GM12865 (cell line): ENCODE measurements at regions not wholly inside any gene's neighbourhood (a gene's known extent, or its start where the extent isn't known, plus 50 kb on each side); places are given as distances from the start of the nearest gene placed in this dataset.

ENCODE experiments used
- DNase-seq: peaks from one replicate; pipeline ENCODE4 v3.0.0; 2010; ENCODE audit warnings: low read depth
- H3K4me3 ChIP-seq: 2 replicates; pipeline ENCODE4 v1.5.1; 2011; ENCODE audit warnings: mild to moderate bottlenecking, low read depth, low read length, control low read depth
- TF ChIP-seq, protein P1 (sequence below): IDR thresholded peaks from 2 replicates; pipeline ENCODE4 v1.5.1; 2011; ENCODE audit warnings: low read length, control low read depth, low read depth, inconsistent platforms; ENCODE audit not compliant: insufficient read depth; ENCODE audit errors: missing control alignments

DNA sequence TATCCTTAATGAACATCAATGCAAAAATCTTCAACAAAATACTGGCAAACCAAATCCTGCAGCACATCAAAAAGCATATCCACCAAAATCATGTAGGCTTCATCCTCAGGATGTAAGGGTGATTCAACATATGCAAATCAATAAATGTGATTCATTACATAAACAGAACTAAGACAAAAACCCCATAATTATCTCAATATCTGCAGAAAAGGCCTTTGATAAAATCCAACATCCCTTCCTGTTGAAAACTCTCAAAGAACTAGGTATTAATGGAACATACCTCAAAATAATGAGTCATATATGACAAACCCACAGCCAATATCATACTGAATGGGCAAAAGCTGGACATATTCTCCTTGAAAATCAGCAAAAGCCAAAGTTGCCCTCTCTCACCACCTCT is 54.6 kb upstream of the DEPDC1 start:
- H3K4me3 ChIP-seq = no peak overlapping the region
- TF ChIP-seq, protein P1, sequence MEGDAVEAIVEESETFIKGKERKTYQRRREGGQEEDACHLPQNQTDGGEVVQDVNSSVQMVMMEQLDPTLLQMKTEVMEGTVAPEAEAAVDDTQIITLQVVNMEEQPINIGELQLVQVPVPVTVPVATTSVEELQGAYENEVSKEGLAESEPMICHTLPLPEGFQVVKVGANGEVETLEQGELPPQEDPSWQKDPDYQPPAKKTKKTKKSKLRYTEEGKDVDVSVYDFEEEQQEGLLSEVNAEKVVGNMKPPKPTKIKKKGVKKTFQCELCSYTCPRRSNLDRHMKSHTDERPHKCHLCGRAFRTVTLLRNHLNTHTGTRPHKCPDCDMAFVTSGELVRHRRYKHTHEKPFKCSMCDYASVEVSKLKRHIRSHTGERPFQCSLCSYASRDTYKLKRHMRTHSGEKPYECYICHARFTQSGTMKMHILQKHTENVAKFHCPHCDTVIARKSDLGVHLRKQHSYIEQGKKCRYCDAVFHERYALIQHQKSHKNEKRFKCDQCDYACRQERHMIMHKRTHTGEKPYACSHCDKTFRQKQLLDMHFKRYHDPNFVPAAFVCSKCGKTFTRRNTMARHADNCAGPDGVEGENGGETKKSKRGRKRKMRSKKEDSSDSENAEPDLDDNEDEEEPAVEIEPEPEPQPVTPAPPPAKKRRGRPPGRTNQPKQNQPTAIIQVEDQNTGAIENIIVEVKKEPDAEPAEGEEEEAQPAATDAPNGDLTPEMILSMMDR = no peak
- DNase-seq = no peak

GRCh38 chr1:68558321-68559026 is 61.6 kb upstream of the DEPDC1 start:
- TF ChIP-seq, protein P1 = no peak
- DNase-seq = no peak
- no peak overlapping the region for H3K4me3 ChIP-seq

DNA sequence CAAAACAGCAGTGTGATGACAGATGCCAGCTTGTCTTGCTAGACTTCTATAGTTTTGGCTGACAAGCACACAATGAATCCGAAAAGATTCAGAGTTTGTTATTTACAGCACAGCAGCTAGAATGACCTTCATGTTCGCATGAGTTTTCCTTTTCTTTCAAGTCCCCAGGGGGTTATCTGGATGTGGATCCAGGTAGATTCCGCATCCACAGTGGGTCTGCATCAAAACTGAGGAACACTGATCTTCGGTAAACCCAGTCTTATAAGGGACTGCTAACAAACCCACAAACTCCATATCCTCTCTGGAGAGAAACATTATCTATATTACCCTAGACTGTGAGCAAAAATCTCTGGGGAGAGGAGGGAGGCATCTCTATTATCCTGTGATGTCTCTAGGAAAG is 69.0 kb upstream of the DEPDC1 start:
- H3K4me3 ChIP-seq = no peak overlapping the region
- DNase-seq = no peak
- TF ChIP-seq, protein P1 = no peak

DNA sequence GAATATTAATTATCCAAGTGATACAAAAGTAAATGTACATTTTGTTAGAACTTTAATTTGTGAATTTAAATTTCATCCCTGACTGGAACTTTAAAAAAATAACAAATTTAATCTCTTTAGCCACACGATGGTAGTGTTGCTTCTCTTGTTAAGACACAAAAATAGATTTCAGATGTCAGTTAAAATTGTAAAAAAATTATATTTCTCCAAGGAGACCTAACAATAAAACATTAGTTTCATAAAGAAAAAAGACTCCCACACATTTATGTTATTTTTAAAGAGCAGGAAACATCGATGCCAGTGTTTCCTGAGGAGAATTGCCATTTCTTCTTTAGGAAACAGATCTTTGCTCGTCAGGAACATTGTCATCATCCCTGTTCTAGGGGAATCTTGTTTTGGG is 74.0 kb upstream of the DEPDC1 start:
- TF ChIP-seq, protein P1 = no peak
- no peak overlapping the region for H3K4me3 ChIP-seq
- DNase-seq = no peak

DNA sequence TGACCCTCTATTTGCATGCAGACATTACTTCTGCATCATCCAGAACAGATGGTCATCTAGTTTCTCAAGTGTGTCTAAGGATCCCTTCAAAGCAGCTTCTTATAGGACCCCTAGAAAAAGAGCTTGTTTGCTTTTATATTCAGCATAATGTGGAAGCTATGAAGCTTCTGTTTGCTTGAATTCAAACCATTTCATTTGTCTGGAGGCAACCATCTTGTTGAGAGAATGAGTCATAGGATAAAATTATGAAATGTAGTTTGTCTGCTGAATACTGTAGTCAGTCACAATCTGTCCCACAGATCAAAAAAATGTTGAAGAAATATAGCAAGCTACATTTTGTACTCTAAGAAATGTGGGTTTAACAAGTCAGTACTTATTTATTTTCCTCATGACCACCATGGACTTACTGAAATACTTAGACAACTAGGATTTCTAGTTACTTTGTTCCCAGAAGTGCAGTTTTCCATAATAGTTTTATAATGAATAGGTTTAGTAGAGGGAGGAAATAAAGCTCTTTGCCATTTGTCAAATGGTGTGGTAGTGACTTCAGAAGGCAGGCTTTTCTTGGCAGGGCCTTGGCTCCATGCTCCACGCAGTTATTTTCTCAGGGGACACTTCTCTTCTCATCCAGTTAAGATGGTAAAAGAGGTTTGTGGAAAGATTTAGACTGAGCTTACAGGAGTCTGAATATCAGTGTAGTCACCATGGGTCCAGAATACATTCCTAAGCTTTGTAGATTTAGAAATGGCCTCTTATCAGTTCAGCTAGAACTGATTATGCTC is 74.8 kb upstream of the DEPDC1 start:
- TF ChIP-seq, protein P1 = no peak
- no peak for DNase-seq
- H3K4me3 ChIP-seq = no peak overlapping the region

DNA sequence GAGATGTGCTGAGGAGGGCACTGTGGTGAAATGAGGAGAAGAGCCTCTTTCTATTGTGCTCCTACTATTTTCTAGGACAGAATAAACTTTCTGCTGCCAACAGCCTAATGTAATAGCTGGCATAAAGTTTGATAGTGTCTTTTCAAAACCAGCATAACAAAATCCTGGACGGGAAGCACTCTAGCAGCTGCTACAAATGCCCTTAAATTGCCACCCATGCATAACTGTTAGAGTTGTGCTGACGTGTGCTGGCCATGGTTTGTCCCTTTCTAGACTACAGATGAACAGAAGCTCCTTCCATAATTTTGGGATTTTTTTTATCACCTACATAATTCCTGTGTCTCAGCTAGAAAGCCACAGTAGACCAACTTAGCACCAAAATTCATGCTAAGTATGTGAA is 88.5 kb upstream of the DEPDC1 start:
- TF ChIP-seq, protein P1 = no peak
- no peak for DNase-seq
- no peak overlapping the region for H3K4me3 ChIP-seq
